Upper lobe of left lung (tissue), 6 donors: ENCODE measurements at regions not wholly inside any gene's neighbourhood (a gene's known extent, or its start where the extent isn't known, plus 50 kb on each side); places are given as distances from the start of the nearest gene placed in this dataset.
"Not testable (repeated sequence)": the region's sequence is repeated elsewhere in the genome, so short reads cannot be mapped to it uniquely, and the experiment has no call there.

Source experiments
- ATAC-seq, 2 donors: fragments of 200-7000 bp; cut with Tn5 transposase; one replicate each; pipeline ENCODE4 v1.9.1; 2022; ENCODE audit warnings: mild to moderate bottlenecking in 2 of 2, moderate library complexity in 2 of 2; ENCODE audit not compliant: low FRiP score in 2 of 2
- DNase-seq, 2 donors: peaks; one replicate each; pipeline ENCODE4 v3.0.0-alpha.2; 2019 to 2020
- H3K27ac ChIP-seq, 4 donors: fragments of 200-600 bp; sonication (generic); one replicate each; pipeline ENCODE4 v1.5.1; 2016 to 2019
- H3K27me3 ChIP-seq, 4 donors: fragments of 200-600 bp; sonication (generic); one replicate each; pipeline ENCODE4 v1.5.1; 2017 to 2019
- H3K36me3 ChIP-seq, 4 donors: fragments of 200-600 bp; sonication (generic); one replicate each; pipeline ENCODE4 v1.5.1; 2016 to 2019
- H3K4me1 ChIP-seq, 4 donors: fragments of 200-600 bp; sonication (generic); one replicate each; pipeline ENCODE4 v1.5.1; 2018 to 2019
- H3K4me3 ChIP-seq, 4 donors: fragments of 200-600 bp; sonication (generic); one replicate each; pipeline ENCODE4 v1.5.1; 2017 to 2019; ENCODE audit warnings: mild to moderate bottlenecking in 2 of 4, moderate library complexity in 1 of 4
- H3K9me3 ChIP-seq, 4 donors: fragments of 200-600 bp; sonication (generic); one replicate each; pipeline ENCODE4 v1.5.1; 2018 to 2019
- WGBS, 2 donors: methylation state at CpG; one replicate each; pipeline ENCODE4 v1.1.5; 2017 to 2018; 5-methylcytosine and 5-hydroxymethylcytosine counted together
- donor health status: DM: no; HTN: no; CAD: no; lungs with moderate emphysema.
- donor health status: DM: no; HTN: yes; CAD: no; lungs with severe emphysema.

DNA sequence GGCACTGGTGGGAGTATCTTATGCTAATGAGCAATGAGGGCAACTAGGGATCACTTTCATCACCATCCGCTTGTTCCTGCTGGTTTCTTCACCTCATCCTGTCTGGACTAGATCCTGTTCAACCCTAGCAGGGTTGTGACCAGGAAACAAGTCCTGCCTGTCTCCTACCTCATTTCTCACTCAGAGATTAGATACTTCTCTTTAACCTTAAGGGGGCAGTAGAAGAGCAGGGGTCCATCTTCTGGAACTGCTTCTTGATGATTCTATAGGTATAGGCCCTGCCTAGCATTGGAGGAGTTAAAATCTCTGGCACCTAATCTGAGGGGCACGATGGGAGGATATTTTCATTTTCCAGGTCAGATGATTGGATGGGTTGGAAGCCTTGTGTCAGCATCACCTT is 415.5 kb downstream of the TGIF2LX start:
- not testable (repeated sequence) for ATAC-seq, H3K27ac ChIP-seq, H3K9me3 ChIP-seq, H3K4me3 ChIP-seq, H3K36me3 ChIP-seq, H3K27me3 ChIP-seq, DNase-seq, H3K4me1 ChIP-seq
- WGBS, 2 donors = 38 to 56% methylated on average over 1 to 2 of the region's 2 CpGs

- H3K27ac ChIP-seq, H3K36me3 ChIP-seq, H3K4me1 ChIP-seq, H3K4me3 ChIP-seq, H3K9me3 ChIP-seq, DNase-seq, ATAC-seq, H3K27me3 ChIP-seq: not testable (repeated sequence)
- 86 to 96% methylated on average over 1 to 2 of the region's 4 CpGs for WGBS, 2 donors
Observed at GRCh38 chrX:90369632-90370031, 447.9 kb downstream of the TGIF2LX start.

GRCh38 chrX:90398020-90398419 is 476.3 kb downstream of the TGIF2LX start:
- H3K9me3 ChIP-seq, H3K4me3 ChIP-seq, H3K4me1 ChIP-seq, H3K27ac ChIP-seq, DNase-seq, ATAC-seq, H3K27me3 ChIP-seq, H3K36me3 ChIP-seq: not testable (repeated sequence)
- WGBS, 2 donors = 50 to 67% methylated on average over 1 of the region's 3 CpGs

GRCh38 chrX:90402169-90402568 is 480.5 kb downstream of the TGIF2LX start:
- H3K9me3 ChIP-seq, H3K4me3 ChIP-seq, H3K27me3 ChIP-seq, H3K4me1 ChIP-seq, H3K36me3 ChIP-seq, DNase-seq, ATAC-seq, H3K27ac ChIP-seq: not testable (repeated sequence)
- WGBS, 2 donors = 82 to 86% methylated on average over 1 of the region's 1 CpG

- H3K4me1 ChIP-seq, H3K27me3 ChIP-seq, H3K4me3 ChIP-seq, H3K27ac ChIP-seq, H3K9me3 ChIP-seq, ATAC-seq, H3K36me3 ChIP-seq, DNase-seq: not testable (repeated sequence)
- 83 to 88% methylated on average over 3 to 4 of the region's 4 CpGs for WGBS, 2 donors
Observed at GRCh38 chrX:90403859-90404258, 482.2 kb downstream of the TGIF2LX start.

DNA sequence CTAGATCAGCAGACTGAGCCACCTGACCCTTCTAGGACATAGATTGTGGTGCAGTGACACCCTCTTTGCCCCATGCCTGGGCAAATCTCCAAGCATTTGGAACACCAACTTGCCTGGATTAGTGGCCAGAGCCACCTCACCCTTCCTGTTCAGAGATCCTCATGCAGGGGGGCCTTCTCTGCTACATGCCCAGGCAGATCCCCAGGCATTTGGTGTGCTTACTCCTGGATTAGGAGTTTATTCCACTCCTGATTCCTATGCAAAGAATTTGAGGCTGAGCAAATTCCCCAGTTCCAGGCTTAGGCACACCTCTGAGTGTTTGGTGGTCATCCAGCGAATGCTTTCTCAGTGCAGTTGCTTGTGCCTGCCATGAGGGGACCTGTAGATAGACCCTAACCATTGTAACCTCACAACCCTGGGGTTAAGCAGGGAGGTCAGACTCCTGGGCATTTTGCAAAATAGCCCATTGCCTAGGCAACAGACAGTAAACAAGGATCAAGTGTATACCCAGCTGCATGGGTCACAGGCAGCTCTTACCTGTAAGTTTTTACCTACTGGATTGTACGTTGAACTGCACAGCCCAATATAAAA is 483.2 kb downstream of the TGIF2LX start:
- not testable (repeated sequence) for ATAC-seq, H3K9me3 ChIP-seq, H3K27ac ChIP-seq, H3K27me3 ChIP-seq, H3K36me3 ChIP-seq, H3K4me3 ChIP-seq, DNase-seq, H3K4me1 ChIP-seq
- 100% methylated on average over 1 of the region's 2 CpGs; no CpG with 5 or more reads in 1 of the 2 donors for WGBS, 2 donors

GRCh38 chrX:90453770-90454338 is 532.1 kb downstream of the TGIF2LX start:
- not testable (repeated sequence) for H3K27me3 ChIP-seq, H3K36me3 ChIP-seq, H3K9me3 ChIP-seq, H3K27ac ChIP-seq, ATAC-seq, H3K4me1 ChIP-seq, DNase-seq, H3K4me3 ChIP-seq
- WGBS, 2 donors = 62 to 82% methylated on average over 6 of the region's 13 CpGs

- not testable (repeated sequence) for H3K27ac ChIP-seq, H3K9me3 ChIP-seq, H3K36me3 ChIP-seq, H3K4me3 ChIP-seq, H3K27me3 ChIP-seq, H3K4me1 ChIP-seq, ATAC-seq, DNase-seq
- WGBS, 2 donors = 59 to 75% methylated on average over 5 to 9 of the region's 9 CpGs
Observed at GRCh38 chrX:90458071-90458899, 536.6 kb downstream of the TGIF2LX start.

DNA sequence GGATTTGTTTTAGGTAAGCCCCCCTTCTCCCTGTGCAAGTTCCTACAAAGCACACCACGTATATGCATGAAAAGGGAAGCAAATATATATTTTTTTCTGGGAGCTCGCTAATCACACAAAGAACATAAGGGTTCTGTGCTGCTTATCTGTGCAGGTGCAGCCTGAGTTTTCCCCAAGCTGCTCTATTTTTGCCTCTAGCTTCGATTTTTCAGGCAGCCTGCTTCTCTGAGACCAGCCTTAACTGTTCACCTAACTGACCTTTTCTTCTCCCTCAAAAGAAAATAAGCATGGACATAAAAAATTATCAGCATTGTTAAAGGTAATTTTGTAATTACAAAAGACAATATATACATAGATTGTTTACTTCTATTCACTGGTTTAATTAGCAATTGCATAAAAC is 552.7 kb downstream of the TGIF2LX start:
- WGBS, 2 donors = 17% methylated on average over 3 of the region's 3 CpGs; no CpG with 5 or more reads in 1 of the 2 donors
- not testable (repeated sequence) for H3K4me1 ChIP-seq, H3K27ac ChIP-seq, H3K9me3 ChIP-seq, H3K36me3 ChIP-seq, ATAC-seq, H3K4me3 ChIP-seq, DNase-seq, H3K27me3 ChIP-seq

DNA sequence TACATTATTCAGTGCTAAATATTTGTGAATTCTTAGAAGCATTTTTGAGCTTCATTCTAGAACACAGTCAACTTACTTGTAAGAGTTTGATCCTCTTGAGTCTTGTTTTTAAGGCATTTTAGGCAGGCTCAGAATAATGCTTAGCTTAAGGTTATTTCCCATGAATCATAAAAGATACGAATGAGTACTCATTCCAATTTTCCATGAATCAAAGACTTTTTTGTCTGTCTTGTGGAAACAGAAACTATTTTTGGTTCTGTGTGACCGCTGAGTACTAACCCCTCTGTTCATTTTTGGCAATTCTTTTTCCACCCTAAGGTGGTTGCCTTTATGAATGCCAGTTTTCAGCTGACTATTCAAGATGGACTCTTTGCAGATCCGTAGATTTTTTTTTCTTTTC is 563.7 kb downstream of the TGIF2LX start:
- not testable (repeated sequence) for DNase-seq, ATAC-seq, H3K4me1 ChIP-seq, H3K36me3 ChIP-seq, H3K27me3 ChIP-seq, H3K27ac ChIP-seq, H3K9me3 ChIP-seq, H3K4me3 ChIP-seq
- WGBS, 2 donors = 60 to 76% methylated on average over 3 of the region's 3 CpGs

DNA sequence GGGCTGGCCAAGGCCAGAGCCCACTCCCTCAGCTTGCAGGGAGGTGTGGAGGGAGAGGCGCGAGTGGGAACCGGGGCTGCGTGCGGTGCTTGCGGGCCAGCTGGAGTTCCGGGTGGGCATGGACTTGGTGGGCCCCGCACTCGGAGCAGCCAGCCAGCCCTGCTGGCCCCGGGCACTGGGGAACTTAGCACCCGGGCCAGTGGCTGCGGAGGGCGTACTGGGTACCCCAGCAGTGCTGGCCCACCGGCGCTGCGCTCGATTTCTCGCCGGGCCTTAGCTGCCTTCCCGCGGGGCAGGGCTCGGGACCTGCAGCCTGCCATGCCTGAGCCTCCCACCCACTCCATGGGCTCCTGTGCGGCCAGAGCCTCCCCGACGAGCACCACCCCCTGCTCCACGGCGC is 599.6 kb downstream of the TGIF2LX start:
- not testable (repeated sequence) for H3K9me3 ChIP-seq, H3K27ac ChIP-seq, H3K4me3 ChIP-seq, H3K4me1 ChIP-seq, ATAC-seq, H3K36me3 ChIP-seq, H3K27me3 ChIP-seq
- 95% methylated on average over 26 of the region's 27 CpGs; no CpG with 5 or more reads in 1 of the 2 donors for WGBS, 2 donors
- peak in 1 of 2 donors; percentile 38 for DNase-seq

- DNase-seq, H3K4me3 ChIP-seq, H3K36me3 ChIP-seq, H3K27me3 ChIP-seq, H3K4me1 ChIP-seq, H3K27ac ChIP-seq, H3K9me3 ChIP-seq, ATAC-seq: not testable (repeated sequence)
- 21 to 25% methylated on average over 2 of the region's 2 CpGs for WGBS, 2 donors
Observed at GRCh38 chrX:90524383-90524968, 602.8 kb downstream of the TGIF2LX start.
